KBM-7 (cell line): ENCODE measurements at regions not wholly inside any gene's neighbourhood (a gene's known extent, or its start where the extent isn't known, plus 50 kb on each side); places are given as distances from the start of the nearest gene placed in this dataset.

Experiments used
- DNase-seq: peaks from one replicate; pipeline ENCODE4 v3.0.0-alpha.2; 2015
- in situ Hi-C: fragments of 300-500 bp; cut with MboI; formaldehyde crosslinking; loops from 2 replicates; pipeline ENCODE4 v1.14.3; 2020; ENCODE audit warnings: low sequenced_read_pairs, low pct_unique_long_range_greater_than_20kb, mixed read lengths

GRCh38 chr2:42941633-42942176 is 149.3 kb upstream of the HAAO start:
- in situ Hi-C loops, result no loop called here

GRCh38 chr2:42939411-42940206 is 147.2 kb upstream of the HAAO start:
- in situ Hi-C loops, result no loop called here
- DNase-seq, result no peak

More at GRCh38 chr2:42941633-42942176, 149.3 kb upstream of the HAAO start:
- no peak for DNase-seq

- DNase-seq, result no peak
- in situ Hi-C loops, result no loop called here
Measured at GRCh38 chr2:42938671-42939370, 146.4 kb upstream of the HAAO start.

GRCh38 chr2:42937171-42937875 is 144.9 kb upstream of the HAAO start:
- no peak for DNase-seq
- in situ Hi-C loops, result no loop called here

- in situ Hi-C loops, result no loop called here
- no peak for DNase-seq
Measured at GRCh38 chr2:42935692-42936671, 143.6 kb upstream of the HAAO start.

- in situ Hi-C loops, result no loop called here
- DNase-seq, result no peak
Measured at GRCh38 chr2:42934580-42935186, 142.3 kb upstream of the HAAO start.

- in situ Hi-C loops, result no loop called here
Measured at GRCh38 chr2:42933824-42934254, 141.5 kb upstream of the HAAO start.

GRCh38 chr2:42932271-42933151 is 140.1 kb upstream of the HAAO start:
- no peak for DNase-seq
- in situ Hi-C loops, result no loop called here

More at GRCh38 chr2:42933824-42934254, 141.5 kb upstream of the HAAO start:
- no peak for DNase-seq

- no peak for DNase-seq
- in situ Hi-C loops, result no loop called here
Measured at GRCh38 chr2:42931818-42932195, 139.4 kb upstream of the HAAO start.

GRCh38 chr2:42931146-42931817 is 138.9 kb upstream of the HAAO start:
- no peak for DNase-seq
- in situ Hi-C loops, result no loop called here

GRCh38 chr2:42930025-42930581 is 137.7 kb upstream of the HAAO start:
- no peak for DNase-seq
- in situ Hi-C loops, result no loop called here

- in situ Hi-C loops, result no loop called here
- DNase-seq, result no peak
Measured at GRCh38 chr2:42929546-42930024, 137.2 kb upstream of the HAAO start.

- peak; percentile 62 for DNase-seq
Measured at GRCh38 chr2:42928692-42929545, 136.5 kb upstream of the HAAO start.

GRCh38 chr2:42928161-42928691 is 135.8 kb upstream of the HAAO start:
- DNase-seq, result no peak
- in situ Hi-C loops, result no loop called here

More at GRCh38 chr2:42928692-42929545, 136.5 kb upstream of the HAAO start:
- in situ Hi-C loops, result no loop called here
